PC-3 (cell line): ENCODE measurements at regions not wholly inside any gene's neighbourhood (a gene's known extent, or its start where the extent isn't known, plus 50 kb on each side); places are given as distances from the start of the nearest gene placed in this dataset.

Experiments used
- ATAC-seq: fragments of 200-7000 bp; cut with Tn5 transposase; 2 replicates; pipeline ENCODE4 v1.9.1; 2020; ENCODE audit warnings: mild to moderate bottlenecking, moderate library complexity
- BruUV-seq: library from RNA; stranded (reverse); fragments of 400-500 nt; replicated peaks from 2 replicates; lab custom pipeline; 2021; lab: Mats Ljungman, UMichigan
- CTCF ChIA-PET: fragments of 300-600 bp; sonication (Branson Sonifier 250); formaldehyde crosslinking; loops from one replicate; lab custom pipeline; 2022; ENCODE audit warnings: antibody characterized with exemption; lab: Charles Lee
- POLR2A ChIA-PET: fragments of 300-600 bp; sonication (Branson Sonifier 250); formaldehyde crosslinking; loops from one replicate; lab custom pipeline; 2022; ENCODE audit warnings: antibody characterized with exemption; ENCODE audit not compliant: unreplicated experiment; lab: Charles Lee
- DNase-seq: peaks from one replicate; pipeline ENCODE4 v3.0.0-alpha.2; 2015
- H2AFZ ChIP-seq: fragments of 300-600 bp; sonication (generic); 2 replicates; pipeline ENCODE4 v1.6.0; 2016; ENCODE audit warnings: antibody characterized with exemption, low read length
- H3F3A ChIP-seq: fragments of 300-600 bp; sonication (generic); one replicate; pipeline ENCODE4 v1.6.0; 2017; ENCODE audit warnings: antibody characterized with exemption, low read length, control low read depth, mild to moderate bottlenecking; ENCODE audit not compliant: unreplicated experiment
- H3K27ac ChIP-seq: fragments of 300-600 bp; sonication (generic); 2 replicates; pipeline ENCODE4 v1.5.1; 2016; ENCODE audit warnings: mild to moderate bottlenecking, low read length
- H3K27me3 ChIP-seq: fragments of 300-600 bp; sonication (generic); 2 replicates; pipeline ENCODE4 v1.6.1; 2016; ENCODE audit warnings: low read length, mixed read lengths
- H3K36me3 ChIP-seq: fragments of 300-600 bp; sonication (generic); 2 replicates; pipeline ENCODE4 v1.6.1; 2016; ENCODE audit warnings: low read depth, mixed run types, low read length, mixed read lengths
- H3K4me1 ChIP-seq: fragments of 300-600 bp; sonication (generic); 2 replicates; pipeline ENCODE4 v1.5.1; 2016; ENCODE audit warnings: low read length; ENCODE audit not compliant: insufficient read depth
- H3K4me2 ChIP-seq: fragments of 300-600 bp; sonication (generic); 2 replicates; pipeline ENCODE4 v1.6.0; 2016; ENCODE audit warnings: low read length
- H3K4me3 ChIP-seq: fragments of 300-600 bp; sonication (generic); 2 replicates; pipeline ENCODE4 v1.5.1; 2016; ENCODE audit warnings: mild to moderate bottlenecking, low read length, mixed read lengths
- H3K79me2 ChIP-seq: fragments of 300-600 bp; sonication (generic); 2 replicates; pipeline ENCODE4 v1.6.1; 2017; ENCODE audit warnings: low read length, mixed read lengths
- H3K9ac ChIP-seq: fragments of 300-600 bp; sonication (generic); 2 replicates; pipeline ENCODE4 v1.6.0; 2016; ENCODE audit warnings: mild to moderate bottlenecking, low read length
- H3K9me2 ChIP-seq: fragments of 300-600 bp; sonication (generic); replicated peaks from 2 replicates; pipeline ENCODE4 v1.6.1; 2016; ENCODE audit warnings: mixed run types, low read length, mixed read lengths
- H3K9me3 ChIP-seq: fragments of 300-600 bp; sonication (generic); 2 replicates; pipeline ENCODE4 v1.6.1; 2016; ENCODE audit warnings: low read length, mixed read lengths
- H4K20me1 ChIP-seq: fragments of 300-600 bp; sonication (generic); 2 replicates; pipeline ENCODE4 v1.6.1; 2016; ENCODE audit warnings: low read length, mixed read lengths
- EZH2 ChIP-seq: fragments of 300-600 bp; sonication (generic); IDR thresholded peaks from one replicate; pipeline ENCODE4 v1.6.1; 2017; ENCODE audit warnings: antibody characterized with exemption, mild to moderate bottlenecking, low read length; ENCODE audit not compliant: unreplicated experiment
- EZH2phosphoT487 ChIP-seq: fragments of 300-600 bp; sonication (generic); IDR thresholded peaks from 2 replicates; pipeline ENCODE4 v1.6.1; 2018; ENCODE audit warnings: mild to moderate bottlenecking, antibody characterized with exemption, low read length, borderline replicate concordance
- intact Hi-C: fragments of 100-400 bp; cut with micrococcal nuclease; formaldehyde crosslinking; loops from 2 replicates; pipeline ENCODE4 v1.9.0; 2023
- TF ChIP-seq, protein P1 (sequence below): fragments of 300-600 bp; sonication (generic); conservative IDR thresholded peaks from 2 replicates; pipeline ENCODE4 v1.5.1; 2017; ENCODE audit warnings: antibody characterized with exemption, low read depth, mild to moderate bottlenecking, low read length

GRCh38 chr3:78134496-78134895 is 1094.6 kb downstream of the ROBO2 start:
- Histone ChIP-seq H3K4me2 (no peak overlapping the region), H3K4me3 (no peak overlapping the region), H3K9ac (no peak overlapping the region), H3K79me2 (no peaks in the 10 kb centered on the region), H2AFZ (no peak overlapping the region), H4K20me1 (no peaks in the 10 kb centered on the region), H3K4me1 (peaks cover 15% of the 10 kb centered on the region), H3K27me3 (no peaks in the 10 kb centered on the region), H3K27ac (no peak overlapping the region), H3K36me3 (no peaks in the 10 kb centered on the region), H3K9me3 (no peaks in the 10 kb centered on the region), H3F3A (peaks cover 8% of the 10 kb centered on the region), H3K9me2 (no peaks in the 10 kb centered on the region)
- DNase-seq (no peak), ATAC-seq (no peak)
- no peak for TF ChIP-seq EZH2
- TF ChIP-seq, protein P1, sequence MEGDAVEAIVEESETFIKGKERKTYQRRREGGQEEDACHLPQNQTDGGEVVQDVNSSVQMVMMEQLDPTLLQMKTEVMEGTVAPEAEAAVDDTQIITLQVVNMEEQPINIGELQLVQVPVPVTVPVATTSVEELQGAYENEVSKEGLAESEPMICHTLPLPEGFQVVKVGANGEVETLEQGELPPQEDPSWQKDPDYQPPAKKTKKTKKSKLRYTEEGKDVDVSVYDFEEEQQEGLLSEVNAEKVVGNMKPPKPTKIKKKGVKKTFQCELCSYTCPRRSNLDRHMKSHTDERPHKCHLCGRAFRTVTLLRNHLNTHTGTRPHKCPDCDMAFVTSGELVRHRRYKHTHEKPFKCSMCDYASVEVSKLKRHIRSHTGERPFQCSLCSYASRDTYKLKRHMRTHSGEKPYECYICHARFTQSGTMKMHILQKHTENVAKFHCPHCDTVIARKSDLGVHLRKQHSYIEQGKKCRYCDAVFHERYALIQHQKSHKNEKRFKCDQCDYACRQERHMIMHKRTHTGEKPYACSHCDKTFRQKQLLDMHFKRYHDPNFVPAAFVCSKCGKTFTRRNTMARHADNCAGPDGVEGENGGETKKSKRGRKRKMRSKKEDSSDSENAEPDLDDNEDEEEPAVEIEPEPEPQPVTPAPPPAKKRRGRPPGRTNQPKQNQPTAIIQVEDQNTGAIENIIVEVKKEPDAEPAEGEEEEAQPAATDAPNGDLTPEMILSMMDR = no peak
- TF ChIP-seq EZH2phosphoT487 = no peak
- intact Hi-C loops = no loop called here
- ChIA-PET CTCF (no interaction called here), POLR2A (no interaction called here)
- BruUV-seq = no TSS peak

DNA sequence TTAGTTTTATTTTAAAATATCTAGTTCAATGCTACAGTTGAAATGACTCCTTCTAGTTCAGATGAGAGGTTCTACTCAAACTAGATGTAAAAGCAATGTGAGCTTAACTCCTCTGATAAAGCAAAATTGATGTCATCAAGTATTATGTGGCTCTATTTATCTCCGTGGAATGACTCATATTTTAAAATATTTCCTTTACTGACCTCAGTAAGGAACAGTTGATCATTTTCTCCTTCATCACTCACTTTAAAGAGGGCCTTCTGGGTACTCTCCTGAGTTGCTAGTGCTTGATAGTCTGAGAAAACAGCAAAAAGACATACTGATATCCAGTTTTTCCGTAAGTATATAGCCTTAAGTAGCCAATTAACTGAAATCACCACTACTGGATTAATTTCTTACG is 1099.3 kb downstream of the ROBO2 start:
- Histone ChIP-seq H3K79me2 (no peaks in the 10 kb centered on the region), H3F3A (peaks cover 19% of the 10 kb centered on the region), H4K20me1 (no peaks in the 10 kb centered on the region), H3K4me2 (peak overlapping the region; percentile 41), H3K4me1 (peaks cover 53% of the 10 kb centered on the region), H3K27ac (peak overlapping the region; percentile 78), H3K9me2 (no peaks in the 10 kb centered on the region), H3K9ac (peak overlapping the region; percentile 39), H3K4me3 (no peak overlapping the region), H3K27me3 (no peaks in the 10 kb centered on the region), H3K36me3 (peaks cover 6% of the 10 kb centered on the region; the same call in 1 of the 2 replicates), H3K9me3 (peaks cover 10% of the 10 kb centered on the region; the same call in 1 of the 2 replicates), H2AFZ (no peak overlapping the region)
- CTCF ChIA-PET = no interaction called here
- no TSS peak for BruUV-seq
- ATAC-seq = peak; percentile 65
- DNase-seq = peak; percentile 83
- POLR2A ChIA-PET = interaction anchor here (0.7 kb wide), 1 partner anchor 20 kb away, joined by 4 read pairs; no protein-coding TSS in a partner anchor
- no peak for TF ChIP-seq EZH2phosphoT487
- TF ChIP-seq, protein P1 = no peak
- TF ChIP-seq EZH2 = no peak
- intact Hi-C loops = loop anchor here (1.0 to 2.0 kb wide), 3 partner anchors 15 to 314 kb away; no protein-coding TSS in a partner anchor

- intact Hi-C loops = loop anchor here (1.0 to 5.0 kb wide), 3 partner anchors 61 to 533 kb away; no protein-coding TSS in a partner anchor
- Histone ChIP-seq H3K27ac (peak overlapping the region; percentile 83), H3K4me1 (peaks cover 53% of the 10 kb centered on the region), H3K36me3 (peaks cover 6% of the 10 kb centered on the region; the same call in 1 of the 2 replicates), H2AFZ (no peak overlapping the region), H3K9ac (peak overlapping the region; percentile 32), H3F3A (peaks cover 19% of the 10 kb centered on the region), H4K20me1 (no peaks in the 10 kb centered on the region), H3K79me2 (no peaks in the 10 kb centered on the region), H3K9me3 (peaks cover 10% of the 10 kb centered on the region; the same call in 1 of the 2 replicates), H3K4me2 (peak overlapping the region; percentile 60), H3K27me3 (no peaks in the 10 kb centered on the region), H3K9me2 (no peaks in the 10 kb centered on the region), H3K4me3 (0 out of 2 replicates have a peak overlapping the region, but pooled peaks have one; percentile 17)
- ChIA-PET CTCF (interaction anchor here (1.6 kb wide), 1 partner anchor 820 kb away, joined by 3 read pairs; no protein-coding TSS in a partner anchor), POLR2A (no interaction called here)
- TF ChIP-seq EZH2phosphoT487 (no peak), EZH2 (no peak)
- TF ChIP-seq, protein P1 = no peak
- ATAC-seq (no peak), DNase-seq (no peak)
- BruUV-seq = no TSS peak
Measured at GRCh38 chr3:78140274-78140673, 1100.4 kb downstream of the ROBO2 start.
